Omental fat pad (tissue), 3 donors: ENCODE measurements at regions not wholly inside any gene's neighbourhood (a gene's known extent, or its start where the extent isn't known, plus 50 kb on each side); places are given as distances from the start of the nearest gene placed in this dataset.

ENCODE experiments used
- ATAC-seq: fragments of 150-250 bp; one replicate; pipeline ENCODE4 v1.9.1; 2016; ENCODE audit warnings: mild to moderate bottlenecking, moderate library complexity; ENCODE audit not compliant: low FRiP score
- DNase-seq: peaks from one replicate; pipeline ENCODE4 v3.0.0-alpha.2; 2019; ENCODE audit warnings: low spot score
- CTCF ChIP-seq, 3 donors: fragments of 450-650 bp; IDR thresholded peaks; one replicate each; pipeline ENCODE4 v1.5.1; 2016 to 2017; ENCODE audit warnings: antibody characterized with exemption in 3 of 3, mild to moderate bottlenecking in 3 of 3, moderate library complexity in 2 of 3

- ATAC-seq (no peak), DNase-seq (no peak)
- TF ChIP-seq CTCF (IDR thresholded peaks at IDR 0.05), result no peak
Observed at GRCh38 chr13:88978607-88979006, 1307.4 kb downstream of the SLITRK5 start.

GRCh38 chr13:88979465-88980175 lies 1308.4 kb downstream of the SLITRK5 start:
- ATAC-seq, result peak; percentile 73
- no peak for TF ChIP-seq CTCF (IDR thresholded peaks at IDR 0.05)
- no peak for DNase-seq

- no peak for DNase-seq
- TF ChIP-seq CTCF (IDR thresholded peaks at IDR 0.05), result no peak
- no peak for ATAC-seq
Observed at GRCh38 chr13:89003656-89004055, 1332.5 kb downstream of the SLITRK5 start.

- ATAC-seq (no peak), DNase-seq (no peak)
- no peak for TF ChIP-seq CTCF (IDR thresholded peaks at IDR 0.05)
Observed at GRCh38 chr13:89011615-89012014, 1340.4 kb downstream of the SLITRK5 start.

- ATAC-seq, result no peak
- TF ChIP-seq CTCF (IDR thresholded peaks at IDR 0.05), result no peak
- DNase-seq, result no peak
Observed at GRCh38 chr13:89027694-89028306, 1356.6 kb downstream of the SLITRK5 start.

- DNase-seq (no peak), ATAC-seq (no peak)
- no peak for TF ChIP-seq CTCF (IDR thresholded peaks at IDR 0.05)
Observed at GRCh38 chr13:89029062-89029461, 1357.9 kb downstream of the SLITRK5 start.

GRCh38 chr13:89034015-89034414 lies 1362.8 kb downstream of the SLITRK5 start:
- no peak for TF ChIP-seq CTCF (IDR thresholded peaks at IDR 0.05)
- DNase-seq (no peak), ATAC-seq (no peak)
